WI38 (cell line): ENCODE measurements at regions not wholly inside any gene's neighbourhood (a gene's known extent, or its start where the extent isn't known, plus 50 kb on each side); places are given as distances from the start of the nearest gene placed in this dataset.

ENCODE experiments used
- H3K4me3 ChIP-seq: 2 replicates; pipeline ENCODE4 v1.5.1; 2011; ENCODE audit warnings: low read depth, mild to moderate bottlenecking, control low read depth, low read length
- CTCF ChIP-seq: IDR thresholded peaks from 2 replicates; pipeline ENCODE4 v1.5.1; 2012; ENCODE audit warnings: low read depth, mild to moderate bottlenecking, control low read depth, low read length

- H3K4me3 ChIP-seq: no peak overlapping the region
- TF ChIP-seq CTCF: no peak
These were observed 51.3 kb upstream of the CNKSR3 start for GRCh38 chr6:154561750-154562149.

DNA sequence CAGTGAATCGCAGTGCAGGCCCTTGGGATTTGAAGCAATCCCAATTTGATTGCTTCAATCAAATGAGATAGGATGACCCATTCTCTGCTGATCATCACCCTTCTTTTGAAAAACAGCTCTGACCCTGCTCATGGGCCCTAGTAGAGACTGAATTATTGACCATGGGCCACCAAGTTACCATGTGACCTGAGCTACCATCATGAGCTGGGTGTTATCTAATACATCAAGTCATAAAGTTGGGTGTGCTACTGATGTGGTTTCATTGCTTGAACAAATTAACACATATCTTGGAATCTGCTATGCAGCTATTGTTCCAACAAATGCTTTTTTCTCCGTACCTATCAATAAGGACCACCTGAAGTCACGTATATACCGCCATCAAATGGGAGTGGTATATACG, 54.8 kb upstream of the CNKSR3 start:
- H3K4me3 ChIP-seq: no peak overlapping the region
- TF ChIP-seq CTCF: no peak

GRCh38 chr6:154566866-154567265, 56.4 kb upstream of the CNKSR3 start:
- no peak for TF ChIP-seq CTCF
- H3K4me3 ChIP-seq: no peak overlapping the region

DNA sequence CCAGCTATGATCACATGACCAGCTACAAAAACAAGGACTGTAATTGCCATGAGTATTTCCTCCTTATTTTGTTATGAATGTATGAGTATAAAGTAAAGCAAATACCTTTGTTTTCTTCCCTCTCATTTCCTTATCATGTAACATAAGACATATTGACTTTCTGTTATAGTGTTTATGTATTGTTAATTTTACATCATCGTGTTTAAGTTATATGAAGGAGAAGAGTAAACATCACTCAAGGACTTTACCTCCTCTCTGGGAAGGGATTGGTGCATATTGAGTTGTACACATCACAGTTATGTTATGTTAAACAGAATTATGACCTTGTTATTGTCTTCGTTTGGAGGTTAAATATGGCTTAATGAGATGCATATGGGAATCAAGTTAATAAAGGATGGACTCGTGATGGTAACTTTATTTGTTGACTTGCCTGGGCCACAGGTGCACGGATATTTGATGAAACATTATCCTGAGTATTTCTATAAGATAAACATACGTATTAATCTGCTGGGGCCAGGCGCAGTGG, 57.3 kb upstream of the CNKSR3 start:
- H3K4me3 ChIP-seq: no peak overlapping the region
- no peak for TF ChIP-seq CTCF

DNA sequence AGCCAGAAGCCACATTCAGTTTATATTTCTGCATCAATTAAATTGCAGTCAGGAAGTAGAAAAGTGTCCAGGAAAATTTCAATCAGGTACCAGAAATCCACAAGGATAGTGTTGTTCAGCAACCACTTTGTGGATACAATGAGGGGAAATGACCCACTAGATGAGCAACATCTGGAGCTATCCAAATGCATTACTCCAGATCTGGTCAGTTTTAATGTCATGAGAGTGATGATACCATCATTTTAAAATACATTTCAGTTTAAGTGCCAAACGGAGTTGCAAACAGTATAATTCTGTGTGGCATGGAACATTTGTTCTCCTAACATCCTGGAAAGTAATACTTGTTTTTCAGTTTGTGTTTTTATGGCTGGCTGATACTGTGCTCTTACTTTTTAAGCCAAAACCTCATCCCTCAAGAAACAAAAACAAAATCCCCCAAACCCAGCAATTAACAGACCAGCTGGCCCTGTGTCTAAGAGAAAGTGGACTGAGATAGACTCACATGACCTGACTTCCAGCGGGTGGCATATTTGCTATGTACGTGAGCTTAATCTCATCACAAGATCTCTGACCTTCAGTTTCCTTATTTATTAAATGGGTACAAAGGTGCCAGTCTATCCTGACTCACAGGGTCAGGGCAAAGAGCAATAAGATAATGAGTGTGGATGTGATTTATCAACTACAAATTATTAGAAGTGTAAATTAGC, 58.8 kb upstream of the CNKSR3 start:
- no peak for TF ChIP-seq CTCF
- H3K4me3 ChIP-seq: no peak overlapping the region

DNA sequence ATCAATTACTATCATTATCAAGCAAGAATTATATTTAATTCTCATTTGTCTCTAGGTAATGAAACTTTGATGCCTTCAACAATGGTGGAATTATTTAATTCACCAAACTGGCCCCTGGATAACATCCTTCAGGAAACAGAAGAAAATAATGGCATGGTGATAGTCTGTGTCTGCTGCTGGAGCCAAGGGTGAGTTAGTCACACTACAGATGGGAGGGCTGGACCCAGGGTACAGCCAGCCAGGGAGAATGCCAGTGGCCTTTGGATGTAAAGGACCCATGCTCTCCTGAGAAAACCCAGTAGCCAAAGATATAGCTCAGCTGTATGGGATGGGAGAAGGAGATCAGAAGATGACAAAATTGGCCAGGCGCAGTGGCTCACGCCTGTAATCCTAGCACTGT, 60.0 kb upstream of the CNKSR3 start:
- no peak for TF ChIP-seq CTCF
- H3K4me3 ChIP-seq: no peak overlapping the region

DNA sequence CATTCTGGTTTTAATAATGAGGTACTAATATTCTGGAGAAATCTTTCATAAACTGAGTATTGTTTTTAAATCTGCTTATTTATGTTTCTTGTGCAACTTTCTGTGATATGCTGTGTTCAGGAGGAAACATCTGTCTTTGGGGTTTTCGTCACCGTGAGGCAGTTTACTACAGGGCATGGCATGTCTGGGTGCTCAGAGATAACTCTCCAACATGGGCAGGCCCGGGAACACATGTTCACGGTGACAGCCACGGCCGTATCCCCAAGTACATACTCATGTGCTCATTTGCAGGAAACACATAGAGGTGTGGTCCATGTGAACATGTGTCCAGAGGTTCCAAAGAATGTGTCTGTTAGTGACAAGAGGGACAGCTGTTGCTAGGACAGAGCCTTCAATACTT, 62.1 kb upstream of the CNKSR3 start:
- TF ChIP-seq CTCF: no peak

More for the DNA sequence above, 62.1 kb upstream of the CNKSR3 start:
- no peak overlapping the region for H3K4me3 ChIP-seq
